Rectal smooth muscle tissue (tissue), 1 donor: ENCODE measurements at regions not wholly inside any gene's neighbourhood (a gene's known extent, or its start where the extent isn't known, plus 50 kb on each side); places are given as distances from the start of the nearest gene placed in this dataset.
"Not testable (repeated sequence)": the region's sequence is repeated elsewhere in the genome, so short reads cannot be mapped to it uniquely, and the experiment has no call there.

ENCODE experiments used
- H3K27ac ChIP-seq: one replicate; pipeline ENCODE4 v1.7.0; 2013; ENCODE audit warnings: low read depth, low read length, inconsistent platforms
- H3K27me3 ChIP-seq: one replicate; pipeline ENCODE4 v1.7.0; 2013; ENCODE audit warnings: low read length; ENCODE audit not compliant: control insufficient read depth, insufficient read depth
- H3K36me3 ChIP-seq: one replicate; pipeline ENCODE4 v1.7.0; 2013; ENCODE audit warnings: low read length; ENCODE audit not compliant: control insufficient read depth, insufficient read depth
- H3K4me1 ChIP-seq: one replicate; pipeline ENCODE4 v1.7.0; 2013; ENCODE audit warnings: low read length; ENCODE audit not compliant: control insufficient read depth, insufficient read depth
- H3K4me3 ChIP-seq: one replicate; pipeline ENCODE4 v1.7.0; 2013; ENCODE audit warnings: low read length
- H3K9ac ChIP-seq: one replicate; pipeline ENCODE4 v1.7.0; 2013; ENCODE audit warnings: low read length

- no peaks in the 10 kb centered on the region for H3K36me3 ChIP-seq
- no peak overlapping the region for H3K9ac ChIP-seq
- no peaks in the 10 kb centered on the region for H3K4me1 ChIP-seq
- no peaks in the 10 kb centered on the region for H3K27me3 ChIP-seq
- no peak overlapping the region for H3K4me3 ChIP-seq
- no peak overlapping the region for H3K27ac ChIP-seq
These were observed 724.9 kb downstream of the NSUN3 start for GRCh38 chr3:94787734-94788270.

DNA sequence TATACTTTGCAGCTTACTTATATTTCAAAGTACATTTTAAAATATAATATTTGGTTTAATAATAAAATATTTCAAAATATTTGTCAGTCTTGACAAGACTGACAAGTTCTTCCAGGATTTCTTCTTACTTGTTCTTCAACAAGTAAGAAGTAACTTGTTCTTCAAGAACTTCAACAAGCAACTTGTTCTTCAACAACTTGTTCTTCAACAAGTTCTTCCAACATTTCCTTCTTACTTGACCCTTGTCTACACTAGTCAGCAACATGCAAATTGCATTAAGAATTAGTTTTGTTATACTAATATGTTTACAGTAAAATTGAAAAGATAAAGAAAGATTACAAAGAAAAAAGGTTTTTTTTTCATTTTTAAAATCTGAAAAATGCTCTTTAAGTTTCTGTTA lies 731.7 kb downstream of the NSUN3 start:
- H3K27ac ChIP-seq: no peak overlapping the region
- H3K9ac ChIP-seq: no peak overlapping the region
- H3K4me1 ChIP-seq: no peaks in the 10 kb centered on the region
- no peaks in the 10 kb centered on the region for H3K36me3 ChIP-seq
- no peak overlapping the region for H3K4me3 ChIP-seq
- H3K27me3 ChIP-seq: no peaks in the 10 kb centered on the region

- Histone ChIP-seq H3K4me1 (no peaks in the 10 kb centered on the region), H3K4me3 (no peak overlapping the region), H3K36me3 (no peaks in the 10 kb centered on the region), H3K9ac (no peak overlapping the region), H3K27ac (no peak overlapping the region), H3K27me3 (no peaks in the 10 kb centered on the region)
These were observed 736.7 kb downstream of the NSUN3 start for GRCh38 chr3:94799420-94800060.

GRCh38 chr3:94811836-94812235 lies 749.0 kb downstream of the NSUN3 start:
- H3K36me3 ChIP-seq: no peaks in the 10 kb centered on the region
- no peak overlapping the region for H3K4me3 ChIP-seq
- H3K27me3 ChIP-seq: no peaks in the 10 kb centered on the region
- H3K4me1 ChIP-seq: no peaks in the 10 kb centered on the region
- no peak overlapping the region for H3K27ac ChIP-seq
- no peak overlapping the region for H3K9ac ChIP-seq

- Histone ChIP-seq H3K4me3 (no peak overlapping the region), H3K4me1 (no peaks in the 10 kb centered on the region), H3K9ac (no peak overlapping the region), H3K27ac (no peak overlapping the region), H3K27me3 (no peaks in the 10 kb centered on the region), H3K36me3 (no peaks in the 10 kb centered on the region)
These were observed 758.4 kb downstream of the NSUN3 start for GRCh38 chr3:94821241-94821640.

DNA sequence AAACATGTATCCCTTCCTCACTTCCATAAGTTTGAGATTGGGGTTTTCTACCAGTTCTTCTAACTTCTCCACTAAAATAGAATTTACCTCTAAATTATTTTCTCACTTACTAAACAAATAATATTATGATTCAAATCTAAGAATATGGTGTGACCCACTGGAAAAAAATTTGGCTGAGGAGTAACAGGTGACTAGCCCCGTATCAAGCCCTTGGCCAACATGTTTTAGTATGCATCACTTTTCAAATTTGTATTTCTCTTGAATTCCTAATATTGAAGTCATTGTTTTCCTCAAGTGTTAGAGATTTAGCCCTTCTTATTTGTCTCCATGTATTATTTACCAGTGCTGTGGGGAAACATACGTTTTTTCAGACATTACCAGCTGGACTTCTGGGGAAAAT lies 759.4 kb downstream of the NSUN3 start:
- Histone ChIP-seq H3K27me3 (no peaks in the 10 kb centered on the region), H3K27ac (no peak overlapping the region), H3K9ac (no peak overlapping the region), H3K4me1 (no peaks in the 10 kb centered on the region), H3K36me3 (no peaks in the 10 kb centered on the region), H3K4me3 (no peak overlapping the region)

GRCh38 chr3:94846251-94846650 lies 783.4 kb downstream of the NSUN3 start:
- H3K36me3 ChIP-seq, H3K4me3 ChIP-seq, H3K4me1 ChIP-seq, H3K27ac ChIP-seq, H3K27me3 ChIP-seq, H3K9ac ChIP-seq: not testable (repeated sequence)

DNA sequence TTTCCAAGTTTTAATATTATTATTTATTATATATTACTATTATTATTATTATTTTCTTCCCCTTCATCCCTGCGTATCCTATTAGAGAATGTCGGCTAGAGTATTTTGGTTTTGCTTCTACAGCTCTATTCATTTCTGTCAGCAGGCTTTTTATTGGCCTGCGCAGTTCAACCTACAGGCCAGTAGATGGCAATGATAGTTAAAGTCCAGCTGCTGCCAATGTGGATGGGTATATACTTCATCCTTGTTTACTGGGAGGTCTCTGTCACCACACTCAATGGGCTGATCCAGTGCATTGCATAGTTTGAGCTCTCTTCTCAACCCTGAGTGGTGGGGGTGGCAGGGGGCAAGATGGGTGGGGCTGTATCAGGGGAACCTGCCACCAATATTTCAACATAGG lies 799.8 kb downstream of the NSUN3 start:
- no peaks in the 10 kb centered on the region for H3K36me3 ChIP-seq
- H3K27ac ChIP-seq: no peak overlapping the region
- no peaks in the 10 kb centered on the region for H3K27me3 ChIP-seq
- no peak overlapping the region for H3K9ac ChIP-seq
- no peak overlapping the region for H3K4me3 ChIP-seq
- H3K4me1 ChIP-seq: no peaks in the 10 kb centered on the region

- no peak overlapping the region for H3K9ac ChIP-seq
- H3K27ac ChIP-seq: no peak overlapping the region
- no peaks in the 10 kb centered on the region for H3K4me1 ChIP-seq
- H3K27me3 ChIP-seq: no peaks in the 10 kb centered on the region
- H3K4me3 ChIP-seq: no peak overlapping the region
- no peaks in the 10 kb centered on the region for H3K36me3 ChIP-seq
These were observed 806.2 kb downstream of the NSUN3 start for GRCh38 chr3:94869059-94869547.

GRCh38 chr3:94873751-94874150 lies 810.9 kb downstream of the NSUN3 start:
- Histone ChIP-seq H3K4me1 (no peaks in the 10 kb centered on the region), H3K27me3 (no peaks in the 10 kb centered on the region), H3K36me3 (no peaks in the 10 kb centered on the region), H3K4me3 (no peak overlapping the region), H3K9ac (no peak overlapping the region), H3K27ac (no peak overlapping the region)

- H3K4me1 ChIP-seq: no peaks in the 10 kb centered on the region
- no peaks in the 10 kb centered on the region for H3K36me3 ChIP-seq
- no peaks in the 10 kb centered on the region for H3K27me3 ChIP-seq
- no peak overlapping the region for H3K4me3 ChIP-seq
- no peak overlapping the region for H3K9ac ChIP-seq
- no peak overlapping the region for H3K27ac ChIP-seq
These were observed 812.3 kb downstream of the NSUN3 start for GRCh38 chr3:94875149-94875548.

DNA sequence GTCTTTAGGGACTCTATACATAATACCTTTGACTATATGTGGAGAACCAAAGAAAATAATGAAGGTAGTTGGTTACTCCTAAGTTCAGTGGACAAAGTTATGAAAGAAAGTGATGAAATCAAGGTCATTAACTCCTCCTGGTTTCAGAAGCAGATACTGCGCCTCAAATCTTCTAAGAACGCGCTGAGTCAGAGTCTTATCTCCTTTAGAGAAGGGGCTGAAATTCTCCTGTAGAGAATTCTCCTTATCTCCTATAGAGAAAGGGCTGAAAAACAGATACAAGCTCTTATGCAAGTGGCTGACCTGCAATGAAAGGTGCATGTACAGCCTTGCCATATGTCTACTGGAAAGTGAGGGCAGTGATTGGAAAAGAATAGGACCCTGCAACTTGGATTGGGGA lies 824.2 kb downstream of the NSUN3 start:
- Histone ChIP-seq H3K27ac (no peak overlapping the region), H3K36me3 (no peaks in the 10 kb centered on the region), H3K4me1 (no peaks in the 10 kb centered on the region), H3K4me3 (no peak overlapping the region), H3K9ac (no peak overlapping the region), H3K27me3 (no peaks in the 10 kb centered on the region)

DNA sequence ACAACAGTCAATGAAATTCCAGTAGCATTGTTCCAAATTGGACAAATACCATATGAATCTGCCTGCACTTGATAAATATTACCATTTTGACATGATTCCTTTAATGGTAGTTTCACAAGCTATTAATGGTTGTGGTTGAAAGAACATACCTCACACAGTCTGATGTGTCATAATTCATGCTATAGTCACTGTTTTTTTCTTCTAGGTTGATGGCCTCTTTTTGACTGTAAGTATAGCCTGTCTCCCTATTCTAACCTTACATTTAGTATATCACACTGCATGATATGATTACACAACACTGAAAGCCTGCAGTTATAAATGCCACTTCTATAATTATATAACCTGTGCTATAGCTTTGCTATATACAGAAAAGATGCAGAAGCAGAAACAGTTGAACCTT lies 834.1 kb downstream of the NSUN3 start:
- Histone ChIP-seq H3K4me3 (no peak overlapping the region), H3K36me3 (no peaks in the 10 kb centered on the region), H3K27me3 (no peaks in the 10 kb centered on the region), H3K9ac (no peak overlapping the region), H3K4me1 (no peaks in the 10 kb centered on the region), H3K27ac (no peak overlapping the region)
